Mucosa of rectum (tissue), 2 donors: ENCODE measurements at regions not wholly inside any gene's neighbourhood (a gene's known extent, or its start where the extent isn't known, plus 50 kb on each side); places are given as distances from the start of the nearest gene placed in this dataset.

ENCODE experiments used
- H3K27ac ChIP-seq, 2 donors: one replicate each; pipeline ENCODE4 v1.7.0; 2013; ENCODE audit warnings: inconsistent platforms in 2 of 2, low read depth in 2 of 2, low read length in 2 of 2
- H3K27me3 ChIP-seq, 2 donors: one replicate each; pipeline ENCODE4 v1.7.0; 2013; ENCODE audit warnings: low read length in 2 of 2; ENCODE audit not compliant: control insufficient read depth in 2 of 2, insufficient read depth in 2 of 2
- H3K36me3 ChIP-seq, 2 donors: one replicate each; pipeline ENCODE4 v1.7.0; 2013; ENCODE audit warnings: low read length in 2 of 2; ENCODE audit not compliant: control insufficient read depth in 2 of 2, insufficient read depth in 2 of 2
- H3K4me1 ChIP-seq, 2 donors: one replicate each; pipeline ENCODE4 v1.7.0; 2013; ENCODE audit warnings: low read length in 2 of 2, mild to moderate bottlenecking in 1 of 2; ENCODE audit not compliant: control insufficient read depth in 2 of 2, insufficient read depth in 2 of 2
- H3K4me3 ChIP-seq, 2 donors: one replicate each; pipeline ENCODE4 v1.7.0; 2013; ENCODE audit warnings: low read length in 2 of 2
- H3K9ac ChIP-seq, 2 donors: one replicate each; pipeline ENCODE4 v1.7.0; 2013; ENCODE audit warnings: low read length in 2 of 2, low read depth in 1 of 2, mild to moderate bottlenecking in 1 of 2
- H3K9me3 ChIP-seq, 2 donors: one replicate each; pipeline ENCODE4 v1.7.0; 2013; ENCODE audit warnings: low read length in 2 of 2; ENCODE audit not compliant: control insufficient read depth in 2 of 2
- donor health status: healthy.
- donor health status: Normal muscosa, but diverticular disease.

- Histone ChIP-seq H3K27me3 (peaks cover 0 to 2% of the 10 kb centered on the region in 2 donors), H3K4me3 (no peak overlapping the region), H3K4me1 (no peaks in the 10 kb centered on the region), H3K9me3 (no peaks in the 10 kb centered on the region), H3K27ac (no peak overlapping the region), H3K9ac (no peak overlapping the region), H3K36me3 (no peaks in the 10 kb centered on the region)
These were observed 122.1 kb upstream of the SLC22A23 start for GRCh38 chr6:3578981-3579380.

GRCh38 chr6:3577517-3577916 lies 120.7 kb upstream of the SLC22A23 start:
- H3K27me3 ChIP-seq: peaks cover 0 to 2% of the 10 kb centered on the region in 2 donors
- H3K4me1 ChIP-seq: no peaks in the 10 kb centered on the region
- no peaks in the 10 kb centered on the region for H3K9me3 ChIP-seq
- no peak overlapping the region for H3K9ac ChIP-seq
- no peaks in the 10 kb centered on the region for H3K36me3 ChIP-seq
- no peak overlapping the region for H3K4me3 ChIP-seq
- H3K27ac ChIP-seq: no peak overlapping the region

- Histone ChIP-seq H3K4me1 (no peaks in the 10 kb centered on the region), H3K4me3 (no peak overlapping the region), H3K9ac (no peak overlapping the region), H3K36me3 (no peaks in the 10 kb centered on the region), H3K9me3 (no peaks in the 10 kb centered on the region), H3K27me3 (no peaks in the 10 kb centered on the region), H3K27ac (no peak overlapping the region)
These were observed 118.9 kb upstream of the SLC22A23 start for GRCh38 chr6:3575701-3576100.

DNA sequence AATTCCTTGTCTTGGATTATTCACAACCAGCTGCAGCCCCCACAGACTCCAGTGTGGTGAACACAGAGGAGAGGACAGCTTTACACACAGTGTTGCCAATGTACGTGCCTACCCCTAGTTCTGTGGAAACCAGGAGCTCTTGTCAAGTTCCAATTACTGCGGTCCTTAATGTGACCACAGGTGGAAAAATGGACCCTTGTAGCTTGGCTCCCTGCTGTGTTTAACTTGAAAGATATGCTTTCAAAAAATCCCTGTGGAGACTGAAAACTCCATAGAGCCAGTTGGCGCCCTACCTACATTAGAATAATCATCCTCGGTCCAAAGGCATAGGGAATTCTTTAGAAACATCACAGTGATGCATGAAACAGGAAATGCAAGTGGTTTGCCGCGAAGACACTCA lies 118.3 kb upstream of the SLC22A23 start:
- Histone ChIP-seq H3K27me3 (no peaks in the 10 kb centered on the region), H3K4me1 (no peaks in the 10 kb centered on the region), H3K27ac (no peak overlapping the region), H3K4me3 (no peak overlapping the region), H3K36me3 (no peaks in the 10 kb centered on the region), H3K9ac (no peak overlapping the region), H3K9me3 (no peaks in the 10 kb centered on the region)

DNA sequence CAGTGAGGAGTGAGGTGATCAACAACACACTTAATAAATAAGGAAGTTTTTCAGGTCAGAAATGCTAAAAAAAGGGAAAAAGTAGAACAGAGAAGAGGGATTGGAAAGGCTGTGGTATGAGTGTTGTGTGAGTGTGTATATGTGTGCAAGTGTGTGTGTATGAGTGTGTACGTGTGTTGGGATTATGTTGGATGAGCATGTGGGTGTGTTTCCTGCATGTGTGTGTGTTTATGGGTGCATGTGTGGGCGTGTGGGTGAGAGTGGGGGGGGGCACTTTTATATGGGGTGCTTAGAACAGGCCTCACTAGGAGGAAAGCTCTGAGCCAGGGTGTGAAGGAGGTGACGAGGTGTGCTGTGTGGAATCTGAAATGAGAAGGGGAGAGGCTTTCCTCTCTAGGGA lies 116.8 kb upstream of the SLC22A23 start:
- no peaks in the 10 kb centered on the region for H3K27me3 ChIP-seq
- H3K27ac ChIP-seq: no peak overlapping the region

GRCh38 chr6:3571836-3572235 lies 115.0 kb upstream of the SLC22A23 start:
- Histone ChIP-seq H3K9me3 (no peaks in the 10 kb centered on the region), H3K36me3 (no peaks in the 10 kb centered on the region), H3K9ac (no peak overlapping the region), H3K4me3 (no peak overlapping the region), H3K27me3 (no peaks in the 10 kb centered on the region), H3K27ac (no peak overlapping the region), H3K4me1 (no peaks in the 10 kb centered on the region)

More for the DNA sequence above, 116.8 kb upstream of the SLC22A23 start:
- no peak overlapping the region for H3K9ac ChIP-seq
- H3K4me3 ChIP-seq: no peak overlapping the region
- H3K36me3 ChIP-seq: no peaks in the 10 kb centered on the region
- no peaks in the 10 kb centered on the region for H3K4me1 ChIP-seq
- no peaks in the 10 kb centered on the region for H3K9me3 ChIP-seq

DNA sequence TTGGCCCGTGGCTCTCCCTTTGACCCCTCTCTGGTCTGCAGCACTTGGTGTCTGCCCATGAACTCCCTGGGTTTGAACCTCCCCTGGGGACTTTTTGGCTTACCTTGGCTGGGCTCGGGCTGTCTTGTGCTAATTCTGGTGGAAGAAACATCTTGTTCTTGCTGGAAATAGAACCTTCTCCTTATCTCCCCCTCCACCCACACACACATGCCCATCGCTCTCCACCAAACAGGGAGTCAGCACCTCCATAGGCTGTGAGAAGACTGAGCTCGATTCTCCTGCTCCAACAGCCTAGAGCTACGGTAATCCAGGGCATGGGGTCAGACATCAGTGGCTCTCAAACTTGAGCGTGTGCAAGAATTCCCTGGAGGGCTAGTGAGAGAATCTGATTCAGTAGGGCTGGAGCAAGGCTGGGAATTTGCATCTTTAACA lies 114.4 kb upstream of the SLC22A23 start:
- H3K4me3 ChIP-seq: no peak overlapping the region
- no peaks in the 10 kb centered on the region for H3K9me3 ChIP-seq
- no peak overlapping the region for H3K27ac ChIP-seq
- H3K9ac ChIP-seq: no peak overlapping the region
- no peaks in the 10 kb centered on the region for H3K27me3 ChIP-seq
- no peaks in the 10 kb centered on the region for H3K4me1 ChIP-seq
- no peaks in the 10 kb centered on the region for H3K36me3 ChIP-seq

DNA sequence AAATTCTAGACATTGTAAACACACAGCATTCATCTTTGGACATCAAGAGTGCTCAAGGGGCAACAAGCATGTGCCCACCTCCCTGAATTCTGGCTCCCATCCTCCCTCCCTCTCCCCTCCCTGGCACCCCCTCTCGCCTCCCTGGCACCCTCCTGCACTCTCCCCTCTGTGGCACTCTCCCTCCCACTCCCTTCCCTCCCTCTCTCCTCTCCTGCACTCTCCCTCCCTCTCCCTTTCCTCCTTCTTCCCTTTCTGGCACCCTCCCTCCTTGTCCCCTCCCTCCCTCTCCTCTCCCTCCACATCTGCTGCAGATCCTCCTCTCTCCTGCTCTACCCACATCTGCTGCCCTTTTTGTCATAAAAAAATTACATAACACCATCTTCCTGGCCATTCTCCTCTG lies 113.0 kb upstream of the SLC22A23 start:
- Histone ChIP-seq H3K4me3 (no peak overlapping the region), H3K36me3 (no peaks in the 10 kb centered on the region), H3K27me3 (no peaks in the 10 kb centered on the region), H3K9ac (no peak overlapping the region), H3K9me3 (no peaks in the 10 kb centered on the region), H3K4me1 (no peaks in the 10 kb centered on the region), H3K27ac (no peak overlapping the region)

- H3K27ac ChIP-seq: no peak overlapping the region
- H3K9me3 ChIP-seq: no peaks in the 10 kb centered on the region
- H3K36me3 ChIP-seq: no peaks in the 10 kb centered on the region
- H3K27me3 ChIP-seq: no peaks in the 10 kb centered on the region
- no peaks in the 10 kb centered on the region for H3K4me1 ChIP-seq
- H3K9ac ChIP-seq: no peak overlapping the region
- no peak overlapping the region for H3K4me3 ChIP-seq
These were observed 111.7 kb upstream of the SLC22A23 start for GRCh38 chr6:3568396-3569082.

DNA sequence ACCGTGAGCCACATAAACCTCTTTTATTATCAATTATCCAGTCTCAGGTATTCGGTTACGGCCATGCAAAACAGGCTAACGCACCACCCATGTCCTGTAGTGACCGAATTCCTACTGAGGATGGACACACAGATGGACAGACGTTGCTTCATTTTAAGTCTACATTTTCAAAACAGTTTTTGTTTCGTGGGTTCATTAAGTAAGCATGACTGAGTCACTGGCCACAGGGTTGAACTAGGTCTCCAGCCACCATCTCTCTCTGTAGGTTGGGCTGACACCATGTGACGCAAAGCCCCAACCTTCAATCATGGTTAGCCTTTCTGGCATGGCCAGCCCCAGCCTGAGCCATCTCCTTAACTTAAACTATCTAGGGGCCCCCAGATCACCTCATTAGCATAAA lies 110.0 kb upstream of the SLC22A23 start:
- H3K9ac ChIP-seq: no peak overlapping the region
- H3K4me1 ChIP-seq: no peaks in the 10 kb centered on the region
- no peaks in the 10 kb centered on the region for H3K27me3 ChIP-seq
- H3K36me3 ChIP-seq: no peaks in the 10 kb centered on the region
- no peak overlapping the region for H3K27ac ChIP-seq
- H3K9me3 ChIP-seq: no peaks in the 10 kb centered on the region
- H3K4me3 ChIP-seq: no peak overlapping the region

- no peak overlapping the region for H3K4me3 ChIP-seq
- no peaks in the 10 kb centered on the region for H3K9me3 ChIP-seq
- no peaks in the 10 kb centered on the region for H3K36me3 ChIP-seq
- no peaks in the 10 kb centered on the region for H3K27me3 ChIP-seq
- H3K27ac ChIP-seq: no peak overlapping the region
- H3K4me1 ChIP-seq: no peaks in the 10 kb centered on the region
- no peak overlapping the region for H3K9ac ChIP-seq
These were observed 108.4 kb upstream of the SLC22A23 start for GRCh38 chr6:3565291-3565690.
